Right ventricle myocardium superior (tissue), 1 donor: ENCODE measurements at regions not wholly inside any gene's neighbourhood (a gene's known extent, or its start where the extent isn't known, plus 50 kb on each side); places are given as distances from the start of the nearest gene placed in this dataset.

Source experiments
- ATAC-seq: fragments of 200-7000 bp; cut with Tn5 transposase; one replicate; pipeline ENCODE4 v1.9.1; 2020; ENCODE audit warnings: mild to moderate bottlenecking; ENCODE audit not compliant: poor library complexity
- DNase-seq: peaks from one replicate; pipeline ENCODE4 v3.0.0-alpha.2; 2020
- intact Hi-C: fragments of 100-400 bp; cut with DNase I; formaldehyde crosslinking; loops from one replicate; pipeline ENCODE4 v1.11.2; 2022
- donor health status: DM: no; HTN: yes; CAD: no; lungs with severe emphysema.

GRCh38 chr4:107212565-107212964 lies 176.5 kb upstream of the DKK2 start:
- no peak for ATAC-seq
- no peak for DNase-seq

GRCh38 chr4:107210450-107211239 lies 174.5 kb upstream of the DKK2 start:
- DNase-seq (no peak), ATAC-seq (no peak)
- intact Hi-C loops, result no loop called here

More at GRCh38 chr4:107212565-107212964, 176.5 kb upstream of the DKK2 start:
- intact Hi-C loops, result no loop called here

- no peak for ATAC-seq
- no peak for DNase-seq
- intact Hi-C loops, result no loop called here
Measured at GRCh38 chr4:107203733-107204132, 167.6 kb upstream of the DKK2 start.

- no peak for ATAC-seq
Measured at GRCh38 chr4:107202744-107203143, 166.6 kb upstream of the DKK2 start.

GRCh38 chr4:107197121-107197520 lies 161.0 kb upstream of the DKK2 start:
- intact Hi-C loops, result no loop called here
- no peak for DNase-seq
- no peak for ATAC-seq

More at GRCh38 chr4:107202744-107203143, 166.6 kb upstream of the DKK2 start:
- intact Hi-C loops, result no loop called here
- DNase-seq, result no peak

- ATAC-seq (no peak), DNase-seq (no peak)
- intact Hi-C loops, result no loop called here
Measured at GRCh38 chr4:107196312-107196711, 160.2 kb upstream of the DKK2 start.

- ATAC-seq (no peak), DNase-seq (no peak)
- intact Hi-C loops, result no loop called here
Measured at GRCh38 chr4:107194005-107194404, 157.9 kb upstream of the DKK2 start.

GRCh38 chr4:107192601-107193000 lies 156.5 kb upstream of the DKK2 start:
- ATAC-seq, result no peak
- intact Hi-C loops, result no loop called here
- no peak for DNase-seq

- intact Hi-C loops, result no loop called here
- no peak for DNase-seq
- ATAC-seq, result no peak
Measured at GRCh38 chr4:107187091-107187490, 151.0 kb upstream of the DKK2 start.

- intact Hi-C loops, result no loop called here
- DNase-seq, result no peak
Measured at GRCh38 chr4:107183155-107183774, 147.2 kb upstream of the DKK2 start.

GRCh38 chr4:107182347-107182746 lies 146.2 kb upstream of the DKK2 start:
- no peak for ATAC-seq
- intact Hi-C loops, result no loop called here

More at GRCh38 chr4:107183155-107183774, 147.2 kb upstream of the DKK2 start:
- ATAC-seq, result peak; percentile 94

GRCh38 chr4:107166873-107167450 lies 130.8 kb upstream of the DKK2 start:
- intact Hi-C loops, result no loop called here
- ATAC-seq, result no peak
- DNase-seq, result no peak

More at GRCh38 chr4:107182347-107182746, 146.2 kb upstream of the DKK2 start:
- DNase-seq, result no peak

- ATAC-seq (no peak), DNase-seq (no peak)
- intact Hi-C loops, result no loop called here
Measured at GRCh38 chr4:107166181-107166580, 130.1 kb upstream of the DKK2 start.

- intact Hi-C loops, result no loop called here
- no peak for ATAC-seq
- DNase-seq, result no peak
Measured at GRCh38 chr4:107164962-107165475, 128.9 kb upstream of the DKK2 start.

- DNase-seq, result no peak
- intact Hi-C loops, result no loop called here
- no peak for ATAC-seq
Measured at GRCh38 chr4:107156443-107156842, 120.3 kb upstream of the DKK2 start.

GRCh38 chr4:107155366-107155765 lies 119.3 kb upstream of the DKK2 start:
- intact Hi-C loops, result no loop called here
- ATAC-seq (no peak), DNase-seq (no peak)

- intact Hi-C loops, result no loop called here
- no peak for ATAC-seq
Measured at GRCh38 chr4:107153956-107154355, 117.8 kb upstream of the DKK2 start.

GRCh38 chr4:107153228-107153627 lies 117.1 kb upstream of the DKK2 start:
- no peak for ATAC-seq
- intact Hi-C loops, result no loop called here

More at GRCh38 chr4:107153956-107154355, 117.8 kb upstream of the DKK2 start:
- DNase-seq, result no peak

GRCh38 chr4:107151173-107151572 lies 115.1 kb upstream of the DKK2 start:
- ATAC-seq (no peak), DNase-seq (no peak)
- intact Hi-C loops, result no loop called here

More at GRCh38 chr4:107153228-107153627, 117.1 kb upstream of the DKK2 start:
- DNase-seq, result no peak

- ATAC-seq, result no peak
Measured at GRCh38 chr4:107148904-107149303, 112.8 kb upstream of the DKK2 start.

More at GRCh38 chr4:107148904-107149303, 112.8 kb upstream of the DKK2 start:
- DNase-seq, result no peak
- intact Hi-C loops, result no loop called here
